ES-I3 (cell line): ENCODE measurements at regions not wholly inside any gene's neighbourhood (a gene's known extent, or its start where the extent isn't known, plus 50 kb on each side); places are given as distances from the start of the nearest gene placed in this dataset.

ENCODE experiments used
- H3K36me3 ChIP-seq: 2 replicates; pipeline ENCODE4 v1.6.1; 2013; ENCODE audit warnings: mild to moderate bottlenecking, low read length, control low read depth, moderate library complexity; ENCODE audit not compliant: insufficient read depth
- H3K4me1 ChIP-seq: 2 replicates; pipeline ENCODE4 v1.6.1; 2013; ENCODE audit warnings: mild to moderate bottlenecking, control low read depth, low read length; ENCODE audit not compliant: insufficient read depth
- H3K9ac ChIP-seq: 2 replicates; pipeline ENCODE4 v1.6.1; 2013; ENCODE audit warnings: low read depth, mild to moderate bottlenecking, low read length, moderate library complexity
- H3K9me3 ChIP-seq: 2 replicates; pipeline ENCODE4 v1.6.1; 2013; ENCODE audit warnings: mild to moderate bottlenecking, low read length, moderate library complexity; ENCODE audit not compliant: control insufficient read depth, insufficient read depth

GRCh38 chr11:70756756-70757155 is 358.4 kb downstream of the CTTN start:
- Histone ChIP-seq H3K36me3 (no peaks in the 10 kb centered on the region), H3K4me1 (peaks cover 6% of the 10 kb centered on the region; the same call in 1 of the 2 replicates), H3K9me3 (no peaks in the 10 kb centered on the region; the same call in 1 of the 2 replicates), H3K9ac (no peak overlapping the region)

- H3K4me1 ChIP-seq: peaks cover 6% of the 10 kb centered on the region; the same call in 1 of the 2 replicates
- H3K9me3 ChIP-seq: no peaks in the 10 kb centered on the region
- no peaks in the 10 kb centered on the region for H3K36me3 ChIP-seq
- no peak overlapping the region for H3K9ac ChIP-seq
These were observed 358.9 kb downstream of the CTTN start for GRCh38 chr11:70757241-70757640.

GRCh38 chr11:70758206-70758605 is 359.9 kb downstream of the CTTN start:
- Histone ChIP-seq H3K9ac (no peak overlapping the region), H3K36me3 (no peaks in the 10 kb centered on the region), H3K4me1 (peaks cover 6% of the 10 kb centered on the region; the same call in 1 of the 2 replicates), H3K9me3 (no peaks in the 10 kb centered on the region)

GRCh38 chr11:70759846-70760245 is 361.5 kb downstream of the CTTN start:
- H3K9ac ChIP-seq: no peak overlapping the region

GRCh38 chr11:70760416-70761020 is 362.2 kb downstream of the CTTN start:
- Histone ChIP-seq H3K9ac (no peak overlapping the region), H3K4me1 (peaks cover 6% of the 10 kb centered on the region; the same call in 1 of the 2 replicates), H3K36me3 (no peaks in the 10 kb centered on the region), H3K9me3 (no peaks in the 10 kb centered on the region)

More at GRCh38 chr11:70759846-70760245, 361.5 kb downstream of the CTTN start:
- H3K4me1 ChIP-seq: peaks cover 6% of the 10 kb centered on the region; the same call in 1 of the 2 replicates
- no peaks in the 10 kb centered on the region for H3K9me3 ChIP-seq
- H3K36me3 ChIP-seq: no peaks in the 10 kb centered on the region

- H3K9ac ChIP-seq: no peak overlapping the region
- H3K4me1 ChIP-seq: no peaks in the 10 kb centered on the region
- H3K9me3 ChIP-seq: no peaks in the 10 kb centered on the region
- no peaks in the 10 kb centered on the region for H3K36me3 ChIP-seq
These were observed 363.0 kb downstream of the CTTN start for GRCh38 chr11:70761094-70761907.

GRCh38 chr11:70761908-70762337 is 363.6 kb downstream of the CTTN start:
- H3K36me3 ChIP-seq: no peaks in the 10 kb centered on the region
- no peak overlapping the region for H3K9ac ChIP-seq
- no peaks in the 10 kb centered on the region for H3K9me3 ChIP-seq

GRCh38 chr11:70762810-70763209 is 364.5 kb downstream of the CTTN start:
- Histone ChIP-seq H3K36me3 (no peaks in the 10 kb centered on the region), H3K4me1 (no peaks in the 10 kb centered on the region), H3K9me3 (no peaks in the 10 kb centered on the region), H3K9ac (no peak overlapping the region)

More at GRCh38 chr11:70761908-70762337, 363.6 kb downstream of the CTTN start:
- no peaks in the 10 kb centered on the region for H3K4me1 ChIP-seq

GRCh38 chr11:70763606-70764005 is 365.3 kb downstream of the CTTN start:
- H3K9me3 ChIP-seq: no peaks in the 10 kb centered on the region
- H3K36me3 ChIP-seq: no peaks in the 10 kb centered on the region
- H3K4me1 ChIP-seq: no peaks in the 10 kb centered on the region
- H3K9ac ChIP-seq: no peak overlapping the region

GRCh38 chr11:70764356-70764905 is 366.1 kb downstream of the CTTN start:
- Histone ChIP-seq H3K36me3 (no peaks in the 10 kb centered on the region), H3K4me1 (no peaks in the 10 kb centered on the region), H3K9me3 (no peaks in the 10 kb centered on the region), H3K9ac (no peak overlapping the region)

- H3K4me1 ChIP-seq: no peaks in the 10 kb centered on the region
- H3K9ac ChIP-seq: no peak overlapping the region
- H3K36me3 ChIP-seq: no peaks in the 10 kb centered on the region
- H3K9me3 ChIP-seq: no peaks in the 10 kb centered on the region
These were observed 368.6 kb downstream of the CTTN start for GRCh38 chr11:70766901-70767300.

- Histone ChIP-seq H3K9ac (no peak overlapping the region), H3K9me3 (no peaks in the 10 kb centered on the region), H3K4me1 (no peaks in the 10 kb centered on the region), H3K36me3 (no peaks in the 10 kb centered on the region)
These were observed 370.2 kb downstream of the CTTN start for GRCh38 chr11:70768346-70769095.

- H3K9ac ChIP-seq: no peak overlapping the region
- H3K4me1 ChIP-seq: no peaks in the 10 kb centered on the region
These were observed 370.8 kb downstream of the CTTN start for GRCh38 chr11:70769106-70769505.

GRCh38 chr11:70769521-70769920 is 371.2 kb downstream of the CTTN start:
- Histone ChIP-seq H3K9me3 (no peaks in the 10 kb centered on the region; the same call in 1 of the 2 replicates), H3K9ac (no peak overlapping the region), H3K4me1 (no peaks in the 10 kb centered on the region), H3K36me3 (no peaks in the 10 kb centered on the region)

More at GRCh38 chr11:70769106-70769505, 370.8 kb downstream of the CTTN start:
- no peaks in the 10 kb centered on the region for H3K36me3 ChIP-seq
- no peaks in the 10 kb centered on the region; the same call in 1 of the 2 replicates for H3K9me3 ChIP-seq
